DND-41 (cell line): ENCODE measurements at regions not wholly inside any gene's neighbourhood (a gene's known extent, or its start where the extent isn't known, plus 50 kb on each side); places are given as distances from the start of the nearest gene placed in this dataset.

ENCODE experiments used
- ATAC-seq: fragments of 200-7000 bp; cut with Tn5 transposase; 3 replicates; pipeline ENCODE4 v1.9.1; 2021; ENCODE audit warnings: low read depth; ENCODE audit not compliant: insufficient read depth
- DNase-seq: peaks from one replicate; pipeline ENCODE4 v3.0.0-alpha.2; 2020
- H2AFZ ChIP-seq: 2 replicates; pipeline ENCODE4 v1.6.0; 2012; ENCODE audit warnings: low read depth, low read length
- H3K27ac ChIP-seq: 2 replicates; pipeline ENCODE4 v1.5.1; 2012; ENCODE audit warnings: low read length, inconsistent platforms
- H3K27me3 ChIP-seq: fragments of 200-600 bp; sonication (generic); 2 replicates; pipeline ENCODE4 v1.6.0; 2012; ENCODE audit warnings: low read length, mild to moderate bottlenecking, inconsistent platforms; ENCODE audit not compliant: insufficient read depth, poor library complexity
- H3K36me3 ChIP-seq: 2 replicates; pipeline ENCODE4 v1.5.1; 2012; ENCODE audit warnings: low read length, inconsistent platforms; ENCODE audit not compliant: insufficient read depth
- H3K4me1 ChIP-seq: 2 replicates; pipeline ENCODE4 v1.5.1; 2012; ENCODE audit warnings: mild to moderate bottlenecking, low read length; ENCODE audit not compliant: insufficient read depth
- H3K4me2 ChIP-seq: 2 replicates; pipeline ENCODE4 v1.6.0; 2012; ENCODE audit warnings: mild to moderate bottlenecking, moderate library complexity, low read length, inconsistent platforms; ENCODE audit not compliant: insufficient read depth
- H3K4me3 ChIP-seq, 2 experiments: fragments of 200-600 bp in 1 of 2; shearing (Covaris generic) in 1 of 2; 2 replicates each; pipeline ENCODE4 v1.5.1; 2012 to 2016; ENCODE audit warnings: inconsistent platforms in 2 of 2, low read length in 2 of 2, mild to moderate bottlenecking in 2 of 2, low read depth in 1 of 2, moderate library complexity in 1 of 2
- H3K79me2 ChIP-seq: 2 replicates; pipeline ENCODE4 v1.6.0; 2012; ENCODE audit warnings: low read length, inconsistent platforms; ENCODE audit not compliant: insufficient read depth
- H3K9ac ChIP-seq: 2 replicates; pipeline ENCODE4 v1.6.0; 2012; ENCODE audit warnings: low read depth, mild to moderate bottlenecking, inconsistent platforms, low read length, moderate library complexity
- H3K9me3 ChIP-seq: 2 replicates; pipeline ENCODE4 v1.5.1; 2012; ENCODE audit warnings: low read length, moderate library complexity, mild to moderate bottlenecking, inconsistent platforms; ENCODE audit not compliant: insufficient read depth, severe bottlenecking
- H4K20me1 ChIP-seq: 2 replicates; pipeline ENCODE4 v1.6.0; 2012; ENCODE audit warnings: low read length; ENCODE audit not compliant: insufficient read depth
- CTCF ChIP-seq: IDR thresholded peaks from 2 replicates; pipeline ENCODE4 v1.5.1; 2012; ENCODE audit warnings: borderline replicate concordance, low read length, moderate library complexity, mild to moderate bottlenecking; ENCODE audit not compliant: poor library complexity, severe bottlenecking; ENCODE audit errors: extremely low read depth
- EZH2 ChIP-seq: IDR thresholded peaks from 3 replicates; pipeline ENCODE4 v1.6.1; 2012; ENCODE audit warnings: borderline replicate concordance, low read depth, mild to moderate bottlenecking, moderate library complexity, low read length, inconsistent platforms; ENCODE audit not compliant: severe bottlenecking

GRCh38 chr14:34347683-34348082 lies 114.4 kb downstream of the SPTSSA start:
- Histone ChIP-seq H3K9ac (no peak overlapping the region), H3K4me2 (no peak overlapping the region), H3K79me2 (no peaks in the 10 kb centered on the region), H3K4me3 (no peak overlapping the region), H3K27me3 (no peaks in the 10 kb centered on the region), H4K20me1 (no peaks in the 10 kb centered on the region), H3K9me3 (no peaks in the 10 kb centered on the region), H2AFZ (no peak overlapping the region), H3K27ac (no peak overlapping the region), H3K36me3 (no peaks in the 10 kb centered on the region), H3K4me1 (no peaks in the 10 kb centered on the region)
- ATAC-seq (no peak), DNase-seq (no peak)
- TF ChIP-seq EZH2 = no peak
- TF ChIP-seq CTCF = no peak

GRCh38 chr14:34345718-34346465 lies 116.1 kb downstream of the SPTSSA start:
- H3K4me1 ChIP-seq = no peaks in the 10 kb centered on the region
- H3K4me2 ChIP-seq = no peak overlapping the region
- H2AFZ ChIP-seq = no peak overlapping the region
- no peak overlapping the region for H3K4me3 ChIP-seq
- H3K9me3 ChIP-seq = no peaks in the 10 kb centered on the region
- no peaks in the 10 kb centered on the region for H3K79me2 ChIP-seq
- no peak overlapping the region for H3K9ac ChIP-seq
- TF ChIP-seq CTCF (no peak), EZH2 (no peak)
- no peaks in the 10 kb centered on the region for H3K36me3 ChIP-seq
- H3K27ac ChIP-seq = no peak overlapping the region
- no peak for DNase-seq
- no peak for ATAC-seq
- H3K27me3 ChIP-seq = no peaks in the 10 kb centered on the region
- no peaks in the 10 kb centered on the region for H4K20me1 ChIP-seq

- Histone ChIP-seq H3K36me3 (no peaks in the 10 kb centered on the region), H3K4me3 (no peak overlapping the region), H2AFZ (no peak overlapping the region), H3K79me2 (no peaks in the 10 kb centered on the region), H3K27ac (no peak overlapping the region), H3K9me3 (no peaks in the 10 kb centered on the region), H4K20me1 (no peaks in the 10 kb centered on the region), H3K4me1 (no peaks in the 10 kb centered on the region), H3K9ac (no peak overlapping the region), H3K27me3 (no peaks in the 10 kb centered on the region), H3K4me2 (no peak overlapping the region)
- DNase-seq = no peak
- ATAC-seq = no peak
- TF ChIP-seq CTCF (no peak), EZH2 (no peak)
Measured at GRCh38 chr14:34344318-34344717, 117.7 kb downstream of the SPTSSA start.
